GM23338 (cell line): ENCODE measurements at regions not wholly inside any gene's neighbourhood (a gene's known extent, or its start where the extent isn't known, plus 50 kb on each side); places are given as distances from the start of the nearest gene placed in this dataset.

Source experiments
- CREB1 ChIP-seq: fragments of 250-450 bp; sonication (Bioruptor Pico); IDR thresholded peaks from 2 replicates; pipeline ENCODE4 v1.5.0; 2020; ENCODE audit warnings: low read depth, mild to moderate bottlenecking, moderate library complexity
- CTCF ChIP-seq, 2 experiments: fragments of 200-600 bp in 1 of 2; sonication (generic) in 1 of 2; conservative IDR thresholded peaks; 2 replicates each; pipeline versions ENCODE4 v1.5.1 to v1.6.1; 2016 to 2017; ENCODE audit warnings: antibody characterized with exemption in 2 of 2, low read depth in 2 of 2, mild to moderate bottlenecking in 2 of 2, moderate library complexity in 1 of 2
- ETS1 ChIP-seq: IDR thresholded peaks from 2 replicates; pipeline ENCODE4 v1.6.1; 2016; ENCODE audit warnings: antibody characterized with exemption
- EZH2 ChIP-seq: fragments of 200-600 bp; sonication (generic); IDR thresholded peaks from one replicate; pipeline ENCODE4 v1.8.0; 2017; ENCODE audit warnings: antibody characterized with exemption, mild to moderate bottlenecking, low read depth; ENCODE audit not compliant: unreplicated experiment
- EZH2phosphoT487 ChIP-seq: fragments of 200-600 bp; sonication (generic); IDR thresholded peaks from one replicate; pipeline ENCODE4 v1.8.1; 2018; ENCODE audit warnings: antibody characterized with exemption; ENCODE audit not compliant: unreplicated experiment
- JUNB ChIP-seq: IDR thresholded peaks from one replicate; pipeline ENCODE4 v1.6.1; 2016; ENCODE audit warnings: antibody characterized with exemption; ENCODE audit not compliant: unreplicated experiment
- NANOG ChIP-seq: IDR thresholded peaks from 2 replicates; pipeline ENCODE4 v1.6.1; 2016; ENCODE audit warnings: antibody characterized with exemption, borderline replicate concordance
- POLR2AphosphoS5 ChIP-seq: IDR thresholded peaks from 2 replicates; pipeline ENCODE4 v1.6.1; 2016; ENCODE audit warnings: antibody characterized with exemption, low read depth
- REST ChIP-seq: IDR thresholded peaks from one replicate; pipeline ENCODE4 v1.6.1; 2018; ENCODE audit warnings: antibody characterized with exemption; ENCODE audit not compliant: unreplicated experiment
- ZNF331 ChIP-seq: fragments of 250-450 bp; sonication (Bioruptor Pico); IDR thresholded peaks from 2 replicates; pipeline ENCODE4 v1.5.0; 2020; ENCODE audit warnings: low read depth, mild to moderate bottlenecking, moderate library complexity
- ZNF462 ChIP-seq: fragments of 250-450 bp; sonication (Bioruptor Pico); IDR thresholded peaks from 2 replicates; pipeline ENCODE4 v1.5.0; 2020; ENCODE audit warnings: mild to moderate bottlenecking, moderate library complexity

- TF ChIP-seq CTCF (conservative IDR thresholded peaks at IDR 0.05; ENCODE audit: low read depth in 2 of 2) (peak in 1 of 2 experiments; percentile 47; a peak in 2 of 4 replicates), EZH2 (no peak), POLR2AphosphoS5 (no peak), ETS1 (no peak), REST (no peak), CREB1 (CRISPR knock-in tag) (no peak), EZH2phosphoT487 (no peak), JUNB (no peak), ZNF331 (CRISPR knock-in tag) (no peak), NANOG (no peak), ZNF462 (CRISPR knock-in tag) (no peak)
Observed at GRCh38 chr22:34688825-34689224, 377.1 kb upstream of the ISX start.
